C4-2B (cell line): ENCODE measurements at regions not wholly inside any gene's neighbourhood (a gene's known extent, or its start where the extent isn't known, plus 50 kb on each side); places are given as distances from the start of the nearest gene placed in this dataset.

ENCODE experiments used
- H3K27ac ChIP-seq: fragments of 450-650 bp; 2 replicates; pipeline ENCODE4 v1.5.1; 2017
- CTCF ChIP-seq: fragments of 450-650 bp; conservative IDR thresholded peaks from 2 replicates; pipeline ENCODE4 v1.5.1; 2017; ENCODE audit warnings: mild to moderate bottlenecking
- ZFX ChIP-seq: fragments of 450-650 bp; IDR thresholded peaks from 2 replicates; pipeline ENCODE4 v1.6.1; 2017

GRCh38 chr9:109629615-109630014 is 131.5 kb upstream of the PTPN3 start:
- no peak for TF ChIP-seq CTCF
- H3K27ac ChIP-seq: no peak overlapping the region

- H3K27ac ChIP-seq: no peak overlapping the region
- TF ChIP-seq CTCF (no peak), ZFX (no peak)
These were observed 134.7 kb upstream of the PTPN3 start for GRCh38 chr9:109632817-109633216.

GRCh38 chr9:109639674-109640579 is 140.1 kb upstream of the PALM2AKAP2 start:
- no peak overlapping the region for H3K27ac ChIP-seq
- TF ChIP-seq ZFX (no peak), CTCF (no peak)

GRCh38 chr9:109640580-109641371 is 139.2 kb upstream of the PALM2AKAP2 start:
- TF ChIP-seq CTCF: no peak
- no peak for TF ChIP-seq ZFX
- no peak overlapping the region for H3K27ac ChIP-seq

GRCh38 chr9:109641372-109641659 is 138.7 kb upstream of the PALM2AKAP2 start:
- TF ChIP-seq ZFX (no peak), CTCF (no peak)
- no peak overlapping the region for H3K27ac ChIP-seq

GRCh38 chr9:109652112-109652511 is 127.9 kb upstream of the PALM2AKAP2 start:
- no peak overlapping the region for H3K27ac ChIP-seq
- TF ChIP-seq CTCF: no peak
- TF ChIP-seq ZFX: no peak

- TF ChIP-seq CTCF (peak; percentile 35), ZFX (no peak)
- no peak overlapping the region for H3K27ac ChIP-seq
These were observed 127.0 kb upstream of the PALM2AKAP2 start for GRCh38 chr9:109652971-109653370.
